Endodermal cell (in vitro differentiated cells): ENCODE measurements at regions not wholly inside any gene's neighbourhood (a gene's known extent, or its start where the extent isn't known, plus 50 kb on each side); places are given as distances from the start of the nearest gene placed in this dataset.

Experiments used
- DNase-seq: peaks from one replicate; pipeline ENCODE4 v3.0.0-alpha.2; 2017
- H3K27ac ChIP-seq: 2 replicates; pipeline ENCODE4 v1.5.1; 2013; ENCODE audit warnings: mild to moderate bottlenecking, low read depth, low read length, moderate library complexity
- H3K27me3 ChIP-seq: 2 replicates; pipeline ENCODE4 v1.6.1; 2013; ENCODE audit warnings: mild to moderate bottlenecking, low read length, moderate library complexity; ENCODE audit not compliant: insufficient read depth, control insufficient read depth, poor library complexity, severe bottlenecking
- H3K36me3 ChIP-seq: 2 replicates; pipeline ENCODE4 v1.7.0; 2013; ENCODE audit warnings: mild to moderate bottlenecking, low read length, moderate library complexity; ENCODE audit not compliant: control insufficient read depth, insufficient read depth
- H3K4me1 ChIP-seq: one replicate; pipeline ENCODE4 v1.7.0; 2013; ENCODE audit warnings: low read length; ENCODE audit not compliant: control insufficient read depth, insufficient read depth
- H3K4me3 ChIP-seq: 2 replicates; pipeline ENCODE4 v1.5.1; 2013; ENCODE audit warnings: mild to moderate bottlenecking, low read length, moderate library complexity
- H3K9ac ChIP-seq: 2 replicates; pipeline ENCODE4 v1.6.1; 2013; ENCODE audit warnings: mild to moderate bottlenecking, low read length, moderate library complexity; ENCODE audit not compliant: poor library complexity, severe bottlenecking; ENCODE audit errors: extremely low read depth
- H3K9me3 ChIP-seq: 2 replicates; pipeline ENCODE4 v1.6.1; 2013; ENCODE audit warnings: mild to moderate bottlenecking, low read length, moderate library complexity; ENCODE audit not compliant: control insufficient read depth
- H3K27ac Mint-ChIP-seq: 2 replicates; pipeline ENCODE4 v1.8.0; 2020; ENCODE audit warnings: mixed read lengths
- H3K27me3 Mint-ChIP-seq: 2 replicates; pipeline ENCODE4 v1.8.0; 2021; ENCODE audit warnings: mild to moderate bottlenecking, mixed read lengths; ENCODE audit not compliant: insufficient read depth
- H3K36me3 Mint-ChIP-seq: 2 replicates; pipeline ENCODE4 v1.8.0; 2020; ENCODE audit warnings: low read depth, mixed read lengths
- H3K4me1 Mint-ChIP-seq: 2 replicates; pipeline ENCODE4 v1.8.0; 2020; ENCODE audit warnings: mixed read lengths
- H3K4me3 Mint-ChIP-seq: 2 replicates; pipeline ENCODE4 v1.8.0; 2020; ENCODE audit warnings: mild to moderate bottlenecking, moderate library complexity, mixed read lengths
- H3K9me3 Mint-ChIP-seq: 2 replicates; pipeline ENCODE4 v1.8.0; 2020; ENCODE audit warnings: mild to moderate bottlenecking, mixed read lengths
- WGBS, 2 experiments: methylation state at CpG; one replicate each; pipeline versions ENCODE4 v1.1.5 to v1.1.7; 2013; ENCODE audit warnings: missing lambda C conversion rate in 2 of 2, mixed read lengths in 1 of 2; ENCODE audit not compliant: insufficient coverage in 1 of 2, insufficient read length in 1 of 2; 5-methylcytosine and 5-hydroxymethylcytosine counted together
- TF ChIP-seq, protein P1 (sequence below): fragments of 200-600 bp; sonication (generic); conservative IDR thresholded peaks from 2 replicates; pipeline ENCODE4 v1.5.0; 2021; ENCODE audit warnings: antibody characterized with exemption, mild to moderate bottlenecking

DNA sequence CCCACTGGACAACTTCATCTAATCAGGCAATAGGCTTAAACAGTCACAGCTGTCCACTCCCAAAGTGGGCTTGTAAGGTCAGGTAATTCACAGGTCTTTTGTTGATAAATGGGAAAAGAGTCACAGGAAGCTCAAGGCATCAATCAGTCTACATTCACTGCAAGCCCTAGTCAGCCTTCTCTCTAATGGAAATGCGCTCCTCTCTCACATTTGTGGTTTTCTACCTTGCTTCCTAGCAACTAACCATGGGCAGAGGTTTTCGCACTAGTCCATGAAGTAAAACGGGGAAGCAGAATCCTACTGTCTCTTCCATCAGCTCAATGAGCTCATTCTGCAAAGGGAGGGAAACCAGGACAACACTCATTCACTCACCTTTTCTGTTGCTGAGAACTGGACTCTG is 53.5 kb upstream of the APBB1IP start:
- Histone ChIP-seq H3K4me3 (no peak overlapping the region), H3K4me1 (no peaks in the 10 kb centered on the region), H3K27ac (no peak overlapping the region), H3K27me3 (no peaks in the 10 kb centered on the region), H3K9ac (no peak overlapping the region), H3K9me3 (peaks cover 27% of the 10 kb centered on the region), H3K36me3 (no peaks in the 10 kb centered on the region)
- Mint-ChIP-seq H3K36me3 (no peaks in the 10 kb centered on the region), H3K4me1 (peaks cover 6% of the 10 kb centered on the region), H3K4me3 (no peak overlapping the region), H3K9me3 (peaks cover 21% of the 10 kb centered on the region), H3K27ac (no peak overlapping the region), H3K27me3 (no peaks in the 10 kb centered on the region)
- WGBS, 2 experiments, result 83 to 92% methylated on average over 3 of the region's 3 CpGs
- DNase-seq, result no peak
- TF ChIP-seq, protein P1, sequence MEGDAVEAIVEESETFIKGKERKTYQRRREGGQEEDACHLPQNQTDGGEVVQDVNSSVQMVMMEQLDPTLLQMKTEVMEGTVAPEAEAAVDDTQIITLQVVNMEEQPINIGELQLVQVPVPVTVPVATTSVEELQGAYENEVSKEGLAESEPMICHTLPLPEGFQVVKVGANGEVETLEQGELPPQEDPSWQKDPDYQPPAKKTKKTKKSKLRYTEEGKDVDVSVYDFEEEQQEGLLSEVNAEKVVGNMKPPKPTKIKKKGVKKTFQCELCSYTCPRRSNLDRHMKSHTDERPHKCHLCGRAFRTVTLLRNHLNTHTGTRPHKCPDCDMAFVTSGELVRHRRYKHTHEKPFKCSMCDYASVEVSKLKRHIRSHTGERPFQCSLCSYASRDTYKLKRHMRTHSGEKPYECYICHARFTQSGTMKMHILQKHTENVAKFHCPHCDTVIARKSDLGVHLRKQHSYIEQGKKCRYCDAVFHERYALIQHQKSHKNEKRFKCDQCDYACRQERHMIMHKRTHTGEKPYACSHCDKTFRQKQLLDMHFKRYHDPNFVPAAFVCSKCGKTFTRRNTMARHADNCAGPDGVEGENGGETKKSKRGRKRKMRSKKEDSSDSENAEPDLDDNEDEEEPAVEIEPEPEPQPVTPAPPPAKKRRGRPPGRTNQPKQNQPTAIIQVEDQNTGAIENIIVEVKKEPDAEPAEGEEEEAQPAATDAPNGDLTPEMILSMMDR, result no peak

DNA sequence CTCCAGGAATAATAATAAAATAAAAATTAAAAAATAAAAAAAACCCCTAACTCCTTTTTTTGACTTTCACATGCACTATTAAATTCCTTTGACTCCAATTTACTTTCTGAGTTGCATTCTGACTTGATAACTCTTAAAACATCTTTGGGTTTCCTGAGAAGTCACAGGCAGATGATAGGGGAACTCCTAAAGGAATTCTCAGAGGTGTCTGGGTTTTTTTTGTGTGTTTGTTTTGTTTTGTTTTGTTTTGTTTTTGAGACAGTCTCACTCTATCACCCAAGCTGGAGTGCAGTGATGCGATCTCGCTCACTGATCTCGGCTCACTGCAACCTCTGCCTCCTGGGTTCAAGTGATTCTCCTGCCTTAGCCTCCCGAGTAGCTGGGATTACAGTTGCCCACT is 52.7 kb upstream of the APBB1IP start:
- peaks cover 6% of the 10 kb centered on the region for H3K4me1 Mint-ChIP-seq
- Histone ChIP-seq H3K27ac (no peak overlapping the region), H3K36me3 (no peaks in the 10 kb centered on the region), H3K4me1 (no peaks in the 10 kb centered on the region), H3K9me3 (peaks cover 18% of the 10 kb centered on the region), H3K9ac (no peak overlapping the region), H3K27me3 (no peaks in the 10 kb centered on the region), H3K4me3 (no peak overlapping the region)
- DNase-seq, result no peak
- no peak overlapping the region for H3K4me3 Mint-ChIP-seq
- TF ChIP-seq, protein P1, result no peak
- peaks cover 2% of the 10 kb centered on the region for H3K27me3 Mint-ChIP-seq
- WGBS, 2 experiments, result 71 to 81% methylated on average over 2 to 4 of the region's 4 CpGs
- no peaks in the 10 kb centered on the region for H3K36me3 Mint-ChIP-seq
- peaks cover 22% of the 10 kb centered on the region for H3K9me3 Mint-ChIP-seq
- no peak overlapping the region for H3K27ac Mint-ChIP-seq

DNA sequence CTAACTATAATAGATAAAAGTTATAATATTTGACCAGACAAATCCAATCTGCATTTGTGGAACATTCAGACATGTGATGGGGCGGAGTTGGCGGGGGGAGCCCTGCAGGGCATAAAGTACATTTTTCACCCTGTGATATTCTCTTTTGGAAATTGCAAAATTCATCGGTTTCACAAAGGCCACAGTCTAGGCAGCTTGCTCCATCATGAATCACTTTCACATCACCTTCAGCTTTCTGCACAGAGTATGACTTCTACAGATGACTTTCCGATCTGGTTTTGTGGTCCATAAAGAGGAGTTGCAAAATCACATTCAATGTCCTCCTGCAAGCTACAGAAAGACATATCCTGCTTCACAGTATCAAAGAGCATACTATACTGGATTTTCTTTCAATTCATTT is 51.4 kb upstream of the APBB1IP start:
- H3K36me3 ChIP-seq, result no peaks in the 10 kb centered on the region
- H3K27me3 ChIP-seq, result peaks cover 12% of the 10 kb centered on the region
- WGBS, 2 experiments, result 93 to 96% methylated on average over 4 of the region's 4 CpGs
- H3K9me3 Mint-ChIP-seq, result peaks cover 13% of the 10 kb centered on the region
- H3K36me3 Mint-ChIP-seq, result no peaks in the 10 kb centered on the region
- H3K27me3 Mint-ChIP-seq, result peaks cover 9% of the 10 kb centered on the region
- no peak overlapping the region for H3K9ac ChIP-seq
- no peak overlapping the region for H3K27ac Mint-ChIP-seq
- no peak overlapping the region for H3K27ac ChIP-seq
- peaks cover 7% of the 10 kb centered on the region for H3K4me1 Mint-ChIP-seq
- no peak overlapping the region for H3K4me3 ChIP-seq
- H3K9me3 ChIP-seq, result peaks cover 6% of the 10 kb centered on the region
- no peak for DNase-seq
- H3K4me3 Mint-ChIP-seq, result no peak overlapping the region
- no peaks in the 10 kb centered on the region for H3K4me1 ChIP-seq
- TF ChIP-seq, protein P1, result no peak
